Spleen (tissue), 7 donors: ENCODE measurements at regions not wholly inside any gene's neighbourhood (a gene's known extent, or its start where the extent isn't known, plus 50 kb on each side); places are given as distances from the start of the nearest gene placed in this dataset.

Source experiments
- CTCF ChIP-seq, 11 experiments: fragments of 200-600 bp in 7 of 11; fragments of 450-650 bp in 4 of 11; sonication (generic) in 4 of 11; IDR thresholded peaks in 8 of 11; conservative IDR thresholded peaks in 3 of 11; 1 replicate in 7 of 11; 2 replicates in 4 of 11; pipeline versions ENCODE4 v1.4.0 to v1.8.0; 2016 to 2021; ENCODE audit warnings: antibody characterized with exemption in 11 of 11, inconsistent platforms in 4 of 11, mild to moderate bottlenecking in 1 of 11
- POLR2A ChIP-seq, 3 donors: fragments of 450-650 bp; IDR thresholded peaks; one replicate each; pipeline ENCODE4 v1.5.1; 2017; ENCODE audit warnings: antibody characterized with exemption in 3 of 3, mild to moderate bottlenecking in 1 of 3
- POLR2AphosphoS5 ChIP-seq, 3 donors: sonication (generic); formaldehyde crosslinking; IDR thresholded peaks; one replicate each; pipeline ENCODE4 v1.5.1; 2017; ENCODE audit warnings: antibody characterized with exemption in 3 of 3
- donor health status: DM: no; HTN: no; CAD: no; lungs with moderate emphysema.
- donor health status: DM: no; HTN: no; CAD: no.
- donor health status: DM: no; HTN: no; CAD: no.

DNA sequence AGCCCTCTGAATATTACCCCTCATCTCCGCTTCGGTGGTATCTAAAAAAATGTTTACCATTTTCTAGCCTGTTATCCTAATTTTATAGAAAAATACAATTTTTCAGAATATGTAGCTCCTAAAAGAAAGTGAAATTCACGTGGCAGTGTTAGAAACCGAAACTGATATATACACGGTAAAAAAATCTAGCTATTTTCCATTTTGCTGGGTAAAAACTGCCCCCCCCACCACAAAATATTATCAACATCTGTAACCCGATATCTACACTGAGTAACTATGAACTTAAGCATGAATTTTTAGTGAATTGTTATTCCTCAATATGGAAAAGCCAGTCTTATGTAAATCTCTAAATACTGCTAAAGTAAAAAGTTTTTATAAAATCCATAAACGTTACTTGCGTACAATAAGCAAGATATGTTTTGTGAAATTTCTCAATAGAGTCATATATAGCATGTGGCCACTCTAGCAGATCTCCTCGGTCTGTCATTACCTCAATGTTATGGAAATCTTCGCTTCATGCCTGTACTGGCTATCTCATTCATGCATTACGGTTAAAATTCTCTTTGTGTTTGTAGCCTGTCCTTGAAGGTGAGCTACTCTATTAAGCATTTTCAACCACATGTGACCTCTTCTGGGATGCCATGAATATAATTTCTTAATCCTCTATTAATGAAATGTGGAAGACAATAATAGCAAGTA lies 524.2 kb downstream of the TRIB2 start:
- TF ChIP-seq CTCF (IDR thresholded peaks at IDR 0.05 in 8 of 11, conservative IDR thresholded peaks at IDR 0.05 in 3 of 11): no peak
- no peak for TF ChIP-seq POLR2A (IDR thresholded peaks at IDR 0.05)
- no peak for TF ChIP-seq POLR2AphosphoS5 (IDR thresholded peaks at IDR 0.05)
